GM23338 (cell line): ENCODE measurements at regions not wholly inside any gene's neighbourhood (a gene's known extent, or its start where the extent isn't known, plus 50 kb on each side); places are given as distances from the start of the nearest gene placed in this dataset.

Source experiments
- ATAC-seq: fragments of 200-7000 bp; cut with Tn5 transposase; 3 replicates; pipeline ENCODE4 v1.9.1; 2020
- DNase-seq: peaks from one replicate; pipeline ENCODE4 v3.0.0-alpha.2; 2015; ENCODE audit warnings: low spot score
- H2AFZ ChIP-seq: fragments of 200-600 bp; sonication (generic); 2 replicates; pipeline ENCODE4 v1.8.0; 2016; ENCODE audit warnings: antibody characterized with exemption, mild to moderate bottlenecking, moderate library complexity
- H3F3A ChIP-seq: fragments of 200-600 bp; sonication (generic); replicated peaks from 2 replicates; pipeline ENCODE4 v1.8.0; 2017; ENCODE audit warnings: antibody characterized with exemption, mixed run types, low read depth
- H3K27ac ChIP-seq: fragments of 200-600 bp; sonication (generic); 2 replicates; pipeline ENCODE4 v1.6.1; 2016; ENCODE audit warnings: low read depth
- H3K27me3 ChIP-seq: fragments of 200-600 bp; sonication (generic); 2 replicates; pipeline ENCODE4 v1.8.0; 2016; ENCODE audit warnings: mild to moderate bottlenecking, mixed run types, moderate library complexity; ENCODE audit not compliant: insufficient read depth
- H3K36me3 ChIP-seq: fragments of 200-600 bp; sonication (generic); 2 replicates; pipeline ENCODE4 v1.8.0; 2016; ENCODE audit warnings: mild to moderate bottlenecking; ENCODE audit not compliant: insufficient read depth
- H3K4me1 ChIP-seq: fragments of 200-600 bp; sonication (generic); 2 replicates; pipeline ENCODE4 v1.8.0; 2016; ENCODE audit warnings: mild to moderate bottlenecking, moderate library complexity; ENCODE audit not compliant: insufficient read depth
- H3K4me2 ChIP-seq: fragments of 200-600 bp; sonication (generic); 2 replicates; pipeline ENCODE4 v1.7.1; 2017; ENCODE audit warnings: mixed run types
- H3K4me3 ChIP-seq: fragments of 200-600 bp; sonication (generic); 2 replicates; pipeline ENCODE4 v1.6.1; 2016; ENCODE audit warnings: mixed run types
- H3K79me2 ChIP-seq: fragments of 200-600 bp; sonication (generic); replicated peaks from 2 replicates; pipeline ENCODE4 v1.8.0; 2017; ENCODE audit warnings: mild to moderate bottlenecking; ENCODE audit not compliant: insufficient read depth
- H3K9me2 ChIP-seq: fragments of 200-600 bp; sonication (generic); 2 replicates; pipeline ENCODE4 v1.8.0; 2017; ENCODE audit not compliant: insufficient read depth
- H4K20me1 ChIP-seq: fragments of 200-600 bp; sonication (generic); replicated peaks from 2 replicates; pipeline ENCODE4 v1.8.0; 2017; ENCODE audit warnings: mild to moderate bottlenecking; ENCODE audit not compliant: insufficient read depth
- H3K27ac Mint-ChIP-seq: 2 replicates; pipeline ENCODE4 v1.8.0; 2020; ENCODE audit warnings: inconsistent platforms, mild to moderate bottlenecking, moderate library complexity, mixed read lengths
- H3K27me3 Mint-ChIP-seq: 3 replicates; pipeline ENCODE4 v1.8.0; 2022; ENCODE audit warnings: low read depth, mild to moderate bottlenecking, moderate library complexity, mixed read lengths, inconsistent platforms; ENCODE audit not compliant: insufficient read depth, poor library complexity
- H3K36me3 Mint-ChIP-seq: 3 replicates; pipeline ENCODE4 v1.8.0; 2021; ENCODE audit warnings: low read depth, mild to moderate bottlenecking, inconsistent platforms, moderate library complexity, mixed read lengths
- H3K4me1 Mint-ChIP-seq: 3 replicates; pipeline ENCODE4 v1.8.0; 2020; ENCODE audit warnings: mild to moderate bottlenecking, inconsistent platforms, mixed read lengths
- H3K4me3 Mint-ChIP-seq: 3 replicates; pipeline ENCODE4 v1.8.0; 2021; ENCODE audit warnings: moderate library complexity, mild to moderate bottlenecking, inconsistent platforms, mixed read lengths
- H3K9me3 Mint-ChIP-seq: 3 replicates; pipeline ENCODE4 v1.8.0; 2020; ENCODE audit warnings: moderate library complexity, mild to moderate bottlenecking, inconsistent platforms, mixed read lengths
- CREB1 ChIP-seq: fragments of 250-450 bp; sonication (Bioruptor Pico); IDR thresholded peaks from 2 replicates; pipeline ENCODE4 v1.5.0; 2020; ENCODE audit warnings: low read depth, mild to moderate bottlenecking, moderate library complexity
- EZH2 ChIP-seq: fragments of 200-600 bp; sonication (generic); IDR thresholded peaks from one replicate; pipeline ENCODE4 v1.8.0; 2017; ENCODE audit warnings: antibody characterized with exemption, mild to moderate bottlenecking, low read depth; ENCODE audit not compliant: unreplicated experiment
- EZH2phosphoT487 ChIP-seq: fragments of 200-600 bp; sonication (generic); IDR thresholded peaks from one replicate; pipeline ENCODE4 v1.8.1; 2018; ENCODE audit warnings: antibody characterized with exemption; ENCODE audit not compliant: unreplicated experiment
- JUNB ChIP-seq: IDR thresholded peaks from one replicate; pipeline ENCODE4 v1.6.1; 2016; ENCODE audit warnings: antibody characterized with exemption; ENCODE audit not compliant: unreplicated experiment
- NANOG ChIP-seq: IDR thresholded peaks from 2 replicates; pipeline ENCODE4 v1.6.1; 2016; ENCODE audit warnings: antibody characterized with exemption, borderline replicate concordance
- POLR2AphosphoS5 ChIP-seq: IDR thresholded peaks from 2 replicates; pipeline ENCODE4 v1.6.1; 2016; ENCODE audit warnings: antibody characterized with exemption, low read depth
- STAT1 ChIP-seq: IDR thresholded peaks from one replicate; pipeline ENCODE4 v1.6.1; 2016; ENCODE audit warnings: antibody characterized with exemption; ENCODE audit not compliant: unreplicated experiment
- ZNF114 ChIP-seq: fragments of 250-450 bp; sonication (Bioruptor Pico); IDR thresholded peaks from 2 replicates; pipeline ENCODE4 v1.5.0; 2020; ENCODE audit warnings: mild to moderate bottlenecking, moderate library complexity
- ZNF331 ChIP-seq: fragments of 250-450 bp; sonication (Bioruptor Pico); IDR thresholded peaks from 2 replicates; pipeline ENCODE4 v1.5.0; 2020; ENCODE audit warnings: low read depth, mild to moderate bottlenecking, moderate library complexity
- TF ChIP-seq, protein P1 (sequence below), 2 experiments: fragments of 200-600 bp in 1 of 2; sonication (generic) in 1 of 2; conservative IDR thresholded peaks; 2 replicates each; pipeline versions ENCODE4 v1.5.1 to v1.6.1; 2016 to 2017; ENCODE audit warnings: antibody characterized with exemption in 2 of 2, low read depth in 2 of 2, mild to moderate bottlenecking in 2 of 2, moderate library complexity in 1 of 2
- TF ChIP-seq, protein P2 (sequence below): IDR thresholded peaks from 2 replicates; pipeline ENCODE4 v1.6.1; 2016; ENCODE audit warnings: antibody characterized with exemption
- TF ChIP-seq, protein P3 (sequence below): IDR thresholded peaks from one replicate; pipeline ENCODE4 v1.6.1; 2018; ENCODE audit warnings: antibody characterized with exemption; ENCODE audit not compliant: unreplicated experiment
- TF ChIP-seq, protein P4 (sequence below): fragments of 250-450 bp; sonication (Bioruptor Pico); IDR thresholded peaks from 2 replicates; pipeline ENCODE4 v1.5.0; 2020; ENCODE audit warnings: mild to moderate bottlenecking, moderate library complexity

DNA sequence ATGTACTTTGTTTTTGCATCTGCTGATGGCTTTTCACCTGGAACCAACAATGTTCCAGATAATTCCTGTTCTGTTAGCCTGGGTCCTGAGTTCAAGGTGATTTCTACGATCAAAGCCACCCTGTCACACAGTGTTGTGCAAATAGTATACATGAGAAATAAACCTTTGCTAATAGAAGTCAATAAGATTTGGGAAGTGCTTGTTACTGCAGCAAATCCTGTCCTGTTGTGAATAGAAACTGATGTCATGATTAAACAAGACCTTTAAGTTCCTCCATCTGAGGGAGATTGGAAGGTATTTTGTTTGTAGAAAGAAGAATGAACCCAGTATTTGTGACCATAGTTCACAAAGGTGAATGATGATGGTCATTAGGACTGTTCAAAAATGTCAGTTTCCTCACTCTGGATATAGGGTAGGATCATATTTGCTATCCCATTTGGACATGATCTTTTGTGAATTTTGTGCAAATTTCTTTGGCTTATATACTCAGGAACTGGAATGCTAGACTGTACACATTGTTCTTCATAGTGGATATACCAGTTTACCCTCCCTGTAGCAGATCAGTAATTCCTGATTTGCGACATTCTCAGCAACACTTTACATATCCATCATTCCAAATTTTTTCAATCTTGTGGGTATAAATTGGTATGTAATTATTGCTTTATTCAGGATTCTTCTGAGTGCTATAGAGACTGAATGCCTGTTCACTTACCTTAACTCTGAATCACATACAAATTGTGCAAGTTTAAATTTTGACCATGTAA, 428.5 kb downstream of the METTL15 start:
- Histone ChIP-seq H3K9me2 (no peaks in the 10 kb centered on the region), H4K20me1 (no peaks in the 10 kb centered on the region), H3K27me3 (no peaks in the 10 kb centered on the region), H3K4me1 (no peaks in the 10 kb centered on the region), H3K36me3 (no peaks in the 10 kb centered on the region), H3K4me3 (no peak overlapping the region), H3F3A (no peaks in the 10 kb centered on the region), H2AFZ (no peak overlapping the region), H3K79me2 (no peaks in the 10 kb centered on the region), H3K4me2 (no peak overlapping the region), H3K27ac (no peak overlapping the region)
- Mint-ChIP-seq H3K36me3 (no peaks in the 10 kb centered on the region), H3K4me1 (no peaks in the 10 kb centered on the region), H3K9me3 (no peaks in the 10 kb centered on the region), H3K27ac (no peak overlapping the region), H3K4me3 (no peak overlapping the region), H3K27me3 (peaks cover 3% of the 10 kb centered on the region)
- TF ChIP-seq ZNF114 (CRISPR knock-in tag) (no peak), CREB1 (no peak), JUNB (no peak), ZNF331 (CRISPR knock-in tag) (no peak), EZH2phosphoT487 (no peak), NANOG (no peak), EZH2 (no peak), STAT1 (no peak), POLR2AphosphoS5 (no peak)
- TF ChIP-seq, protein P1, sequence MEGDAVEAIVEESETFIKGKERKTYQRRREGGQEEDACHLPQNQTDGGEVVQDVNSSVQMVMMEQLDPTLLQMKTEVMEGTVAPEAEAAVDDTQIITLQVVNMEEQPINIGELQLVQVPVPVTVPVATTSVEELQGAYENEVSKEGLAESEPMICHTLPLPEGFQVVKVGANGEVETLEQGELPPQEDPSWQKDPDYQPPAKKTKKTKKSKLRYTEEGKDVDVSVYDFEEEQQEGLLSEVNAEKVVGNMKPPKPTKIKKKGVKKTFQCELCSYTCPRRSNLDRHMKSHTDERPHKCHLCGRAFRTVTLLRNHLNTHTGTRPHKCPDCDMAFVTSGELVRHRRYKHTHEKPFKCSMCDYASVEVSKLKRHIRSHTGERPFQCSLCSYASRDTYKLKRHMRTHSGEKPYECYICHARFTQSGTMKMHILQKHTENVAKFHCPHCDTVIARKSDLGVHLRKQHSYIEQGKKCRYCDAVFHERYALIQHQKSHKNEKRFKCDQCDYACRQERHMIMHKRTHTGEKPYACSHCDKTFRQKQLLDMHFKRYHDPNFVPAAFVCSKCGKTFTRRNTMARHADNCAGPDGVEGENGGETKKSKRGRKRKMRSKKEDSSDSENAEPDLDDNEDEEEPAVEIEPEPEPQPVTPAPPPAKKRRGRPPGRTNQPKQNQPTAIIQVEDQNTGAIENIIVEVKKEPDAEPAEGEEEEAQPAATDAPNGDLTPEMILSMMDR (conservative IDR thresholded peaks at IDR 0.05; ENCODE audit: low read depth in 2 of 2): no peak
- TF ChIP-seq, protein P2, sequence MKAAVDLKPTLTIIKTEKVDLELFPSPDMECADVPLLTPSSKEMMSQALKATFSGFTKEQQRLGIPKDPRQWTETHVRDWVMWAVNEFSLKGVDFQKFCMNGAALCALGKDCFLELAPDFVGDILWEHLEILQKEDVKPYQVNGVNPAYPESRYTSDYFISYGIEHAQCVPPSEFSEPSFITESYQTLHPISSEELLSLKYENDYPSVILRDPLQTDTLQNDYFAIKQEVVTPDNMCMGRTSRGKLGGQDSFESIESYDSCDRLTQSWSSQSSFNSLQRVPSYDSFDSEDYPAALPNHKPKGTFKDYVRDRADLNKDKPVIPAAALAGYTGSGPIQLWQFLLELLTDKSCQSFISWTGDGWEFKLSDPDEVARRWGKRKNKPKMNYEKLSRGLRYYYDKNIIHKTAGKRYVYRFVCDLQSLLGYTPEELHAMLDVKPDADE: no peak
- TF ChIP-seq, protein P3, sequence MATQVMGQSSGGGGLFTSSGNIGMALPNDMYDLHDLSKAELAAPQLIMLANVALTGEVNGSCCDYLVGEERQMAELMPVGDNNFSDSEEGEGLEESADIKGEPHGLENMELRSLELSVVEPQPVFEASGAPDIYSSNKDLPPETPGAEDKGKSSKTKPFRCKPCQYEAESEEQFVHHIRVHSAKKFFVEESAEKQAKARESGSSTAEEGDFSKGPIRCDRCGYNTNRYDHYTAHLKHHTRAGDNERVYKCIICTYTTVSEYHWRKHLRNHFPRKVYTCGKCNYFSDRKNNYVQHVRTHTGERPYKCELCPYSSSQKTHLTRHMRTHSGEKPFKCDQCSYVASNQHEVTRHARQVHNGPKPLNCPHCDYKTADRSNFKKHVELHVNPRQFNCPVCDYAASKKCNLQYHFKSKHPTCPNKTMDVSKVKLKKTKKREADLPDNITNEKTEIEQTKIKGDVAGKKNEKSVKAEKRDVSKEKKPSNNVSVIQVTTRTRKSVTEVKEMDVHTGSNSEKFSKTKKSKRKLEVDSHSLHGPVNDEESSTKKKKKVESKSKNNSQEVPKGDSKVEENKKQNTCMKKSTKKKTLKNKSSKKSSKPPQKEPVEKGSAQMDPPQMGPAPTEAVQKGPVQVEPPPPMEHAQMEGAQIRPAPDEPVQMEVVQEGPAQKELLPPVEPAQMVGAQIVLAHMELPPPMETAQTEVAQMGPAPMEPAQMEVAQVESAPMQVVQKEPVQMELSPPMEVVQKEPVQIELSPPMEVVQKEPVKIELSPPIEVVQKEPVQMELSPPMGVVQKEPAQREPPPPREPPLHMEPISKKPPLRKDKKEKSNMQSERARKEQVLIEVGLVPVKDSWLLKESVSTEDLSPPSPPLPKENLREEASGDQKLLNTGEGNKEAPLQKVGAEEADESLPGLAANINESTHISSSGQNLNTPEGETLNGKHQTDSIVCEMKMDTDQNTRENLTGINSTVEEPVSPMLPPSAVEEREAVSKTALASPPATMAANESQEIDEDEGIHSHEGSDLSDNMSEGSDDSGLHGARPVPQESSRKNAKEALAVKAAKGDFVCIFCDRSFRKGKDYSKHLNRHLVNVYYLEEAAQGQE: no peak
- TF ChIP-seq, protein P4, sequence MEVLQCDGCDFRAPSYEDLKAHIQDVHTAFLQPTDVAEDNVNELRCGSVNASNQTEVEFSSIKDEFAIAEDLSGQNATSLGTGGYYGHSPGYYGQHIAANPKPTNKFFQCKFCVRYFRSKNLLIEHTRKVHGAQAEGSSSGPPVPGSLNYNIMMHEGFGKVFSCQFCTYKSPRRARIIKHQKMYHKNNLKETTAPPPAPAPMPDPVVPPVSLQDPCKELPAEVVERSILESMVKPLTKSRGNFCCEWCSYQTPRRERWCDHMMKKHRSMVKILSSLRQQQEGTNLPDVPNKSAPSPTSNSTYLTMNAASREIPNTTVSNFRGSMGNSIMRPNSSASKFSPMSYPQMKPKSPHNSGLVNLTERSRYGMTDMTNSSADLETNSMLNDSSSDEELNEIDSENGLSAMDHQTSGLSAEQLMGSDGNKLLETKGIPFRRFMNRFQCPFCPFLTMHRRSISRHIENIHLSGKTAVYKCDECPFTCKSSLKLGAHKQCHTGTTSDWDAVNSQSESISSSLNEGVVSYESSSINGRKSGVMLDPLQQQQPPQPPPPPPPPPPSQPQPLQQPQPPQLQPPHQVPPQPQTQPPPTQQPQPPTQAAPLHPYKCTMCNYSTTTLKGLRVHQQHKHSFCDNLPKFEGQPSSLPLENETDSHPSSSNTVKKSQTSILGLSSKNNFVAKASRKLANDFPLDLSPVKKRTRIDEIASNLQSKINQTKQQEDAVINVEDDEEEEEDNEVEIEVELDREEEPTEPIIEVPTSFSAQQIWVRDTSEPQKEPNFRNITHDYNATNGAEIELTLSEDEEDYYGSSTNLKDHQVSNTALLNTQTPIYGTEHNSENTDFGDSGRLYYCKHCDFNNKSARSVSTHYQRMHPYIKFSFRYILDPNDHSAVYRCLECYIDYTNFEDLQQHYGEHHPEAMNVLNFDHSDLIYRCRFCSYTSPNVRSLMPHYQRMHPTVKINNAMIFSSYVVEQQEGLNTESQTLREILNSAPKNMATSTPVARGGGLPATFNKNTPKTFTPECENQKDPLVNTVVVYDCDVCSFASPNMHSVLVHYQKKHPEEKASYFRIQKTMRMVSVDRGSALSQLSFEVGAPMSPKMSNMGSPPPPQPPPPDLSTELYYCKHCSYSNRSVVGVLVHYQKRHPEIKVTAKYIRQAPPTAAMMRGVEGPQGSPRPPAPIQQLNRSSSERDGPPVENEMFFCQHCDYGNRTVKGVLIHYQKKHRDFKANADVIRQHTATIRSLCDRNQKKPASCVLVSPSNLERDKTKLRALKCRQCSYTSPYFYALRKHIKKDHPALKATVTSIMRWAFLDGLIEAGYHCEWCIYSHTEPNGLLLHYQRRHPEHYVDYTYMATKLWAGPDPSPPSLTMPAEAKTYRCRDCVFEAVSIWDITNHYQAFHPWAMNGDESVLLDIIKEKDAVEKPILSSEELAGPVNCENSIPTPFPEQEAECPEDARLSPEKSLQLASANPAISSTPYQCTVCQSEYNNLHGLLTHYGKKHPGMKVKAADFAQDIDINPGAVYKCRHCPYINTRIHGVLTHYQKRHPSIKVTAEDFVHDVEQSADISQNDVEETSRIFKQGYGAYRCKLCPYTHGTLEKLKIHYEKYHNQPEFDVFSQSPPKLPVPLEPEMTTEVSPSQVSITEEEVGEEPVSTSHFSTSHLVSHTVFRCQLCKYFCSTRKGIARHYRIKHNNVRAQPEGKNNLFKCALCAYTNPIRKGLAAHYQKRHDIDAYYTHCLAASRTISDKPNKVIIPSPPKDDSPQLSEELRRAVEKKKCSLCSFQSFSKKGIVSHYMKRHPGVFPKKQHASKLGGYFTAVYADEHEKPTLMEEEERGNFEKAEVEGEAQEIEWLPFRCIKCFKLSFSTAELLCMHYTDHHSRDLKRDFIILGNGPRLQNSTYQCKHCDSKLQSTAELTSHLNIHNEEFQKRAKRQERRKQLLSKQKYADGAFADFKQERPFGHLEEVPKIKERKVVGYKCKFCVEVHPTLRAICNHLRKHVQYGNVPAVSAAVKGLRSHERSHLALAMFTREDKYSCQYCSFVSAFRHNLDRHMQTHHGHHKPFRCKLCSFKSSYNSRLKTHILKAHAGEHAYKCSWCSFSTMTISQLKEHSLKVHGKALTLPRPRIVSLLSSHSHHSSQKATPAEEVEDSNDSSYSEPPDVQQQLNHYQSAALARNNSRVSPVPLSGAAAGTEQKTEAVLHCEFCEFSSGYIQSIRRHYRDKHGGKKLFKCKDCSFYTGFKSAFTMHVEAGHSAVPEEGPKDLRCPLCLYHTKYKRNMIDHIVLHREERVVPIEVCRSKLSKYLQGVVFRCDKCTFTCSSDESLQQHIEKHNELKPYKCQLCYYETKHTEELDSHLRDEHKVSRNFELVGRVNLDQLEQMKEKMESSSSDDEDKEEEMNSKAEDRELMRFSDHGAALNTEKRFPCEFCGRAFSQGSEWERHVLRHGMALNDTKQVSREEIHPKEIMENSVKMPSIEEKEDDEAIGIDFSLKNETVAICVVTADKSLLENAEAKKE: no peak
- DNase-seq: no peak
- ATAC-seq: no peak
